ENCODE measurements at regions not wholly inside any gene's neighbourhood (a gene's known extent, or its start where the extent isn't known, plus 50 kb on each side); places are given as distances from the start of the nearest gene placed in this dataset.

- no peaks in the 10 kb centered on the region for H3K9me3 ChIP-seq (replicated peaks; ENCODE audit: control insufficient read depth, low read depth, low read length)
- no peaks in the 10 kb centered on the region for H3K4me1 ChIP-seq (ENCODE audit: control insufficient read depth, insufficient read depth, low read length)
- H3K36me3 ChIP-seq (ENCODE audit: control insufficient read depth, insufficient read depth, low read length): no peaks in the 10 kb centered on the region
- H3K27ac ChIP-seq (ENCODE audit: low read length): no peak overlapping the region
- WGBS (ENCODE audit: insufficient coverage): 70% methylated on average over 6 of the region's 10 CpGs
- H3K27me3 ChIP-seq (ENCODE audit: control insufficient read depth, insufficient read depth, low read length): peaks cover 2% of the 10 kb centered on the region
- H3K4me3 ChIP-seq (ENCODE audit: low read length): no peak overlapping the region
- no peak for DNase-seq
Measured at GRCh38 chr5:2465383-2465782, 286.1 kb downstream of the IRX2 start.

- Histone ChIP-seq H3K4me3 (ENCODE audit: low read length) (no peak overlapping the region), H3K36me3 (ENCODE audit: control insufficient read depth, insufficient read depth, low read length) (no peaks in the 10 kb centered on the region), H3K9me3 (replicated peaks; ENCODE audit: control insufficient read depth, low read depth, low read length) (no peaks in the 10 kb centered on the region), H3K27me3 (ENCODE audit: control insufficient read depth, insufficient read depth, low read length) (peaks cover 2% of the 10 kb centered on the region), H3K27ac (ENCODE audit: low read length) (no peak overlapping the region), H3K4me1 (ENCODE audit: control insufficient read depth, insufficient read depth, low read length) (peaks cover 3% of the 10 kb centered on the region)
- DNase-seq: no peak
- 79% methylated on average over 9 of the region's 9 CpGs for WGBS (ENCODE audit: insufficient coverage)
Measured at GRCh38 chr5:2464141-2464540, 287.3 kb downstream of the IRX2 start.

GRCh38 chr5:2461701-2462691, 289.5 kb downstream of the IRX2 start:
- no peak overlapping the region for H3K27ac ChIP-seq (ENCODE audit: low read length)

GRCh38 chr5:2460098-2460497, 291.4 kb downstream of the IRX2 start:
- Histone ChIP-seq H3K27ac (ENCODE audit: low read length) (no peak overlapping the region), H3K36me3 (ENCODE audit: control insufficient read depth, insufficient read depth, low read length) (no peaks in the 10 kb centered on the region), H3K4me3 (ENCODE audit: low read length) (no peak overlapping the region), H3K9me3 (replicated peaks; ENCODE audit: control insufficient read depth, low read depth, low read length) (no peaks in the 10 kb centered on the region), H3K4me1 (ENCODE audit: control insufficient read depth, insufficient read depth, low read length) (peaks cover 3% of the 10 kb centered on the region), H3K27me3 (ENCODE audit: control insufficient read depth, insufficient read depth, low read length) (no peaks in the 10 kb centered on the region)
- no peak for DNase-seq
- 83% methylated on average over 2 of the region's 3 CpGs for WGBS (ENCODE audit: insufficient coverage)

More at GRCh38 chr5:2461701-2462691, 289.5 kb downstream of the IRX2 start:
- Histone ChIP-seq H3K27me3 (ENCODE audit: control insufficient read depth, insufficient read depth, low read length) (no peaks in the 10 kb centered on the region), H3K36me3 (ENCODE audit: control insufficient read depth, insufficient read depth, low read length) (no peaks in the 10 kb centered on the region), H3K4me1 (ENCODE audit: control insufficient read depth, insufficient read depth, low read length) (peaks cover 3% of the 10 kb centered on the region), H3K9me3 (replicated peaks; ENCODE audit: control insufficient read depth, low read depth, low read length) (no peaks in the 10 kb centered on the region), H3K4me3 (ENCODE audit: low read length) (no peak overlapping the region)
- DNase-seq: no peak
- 73% methylated on average over 18 of the region's 23 CpGs for WGBS (ENCODE audit: insufficient coverage)

GRCh38 chr5:2459251-2459650, 292.2 kb downstream of the IRX2 start:
- H3K27ac ChIP-seq (ENCODE audit: low read length): no peak overlapping the region
- no peaks in the 10 kb centered on the region for H3K9me3 ChIP-seq (replicated peaks; ENCODE audit: control insufficient read depth, low read depth, low read length)
- H3K4me1 ChIP-seq (ENCODE audit: control insufficient read depth, insufficient read depth, low read length): peaks cover 3% of the 10 kb centered on the region
- H3K27me3 ChIP-seq (ENCODE audit: control insufficient read depth, insufficient read depth, low read length): no peaks in the 10 kb centered on the region
- no peaks in the 10 kb centered on the region for H3K36me3 ChIP-seq (ENCODE audit: control insufficient read depth, insufficient read depth, low read length)
- WGBS (ENCODE audit: insufficient coverage): 13% methylated on average over 1 of the region's 2 CpGs
- peak; percentile 48 for DNase-seq
- no peak overlapping the region for H3K4me3 ChIP-seq (ENCODE audit: low read length)

GRCh38 chr5:2455878-2456277, 295.6 kb downstream of the IRX2 start:
- H3K27me3 ChIP-seq (ENCODE audit: control insufficient read depth, insufficient read depth, low read length): no peaks in the 10 kb centered on the region
- H3K9me3 ChIP-seq (replicated peaks; ENCODE audit: control insufficient read depth, low read depth, low read length): no peaks in the 10 kb centered on the region
- H3K36me3 ChIP-seq (ENCODE audit: control insufficient read depth, insufficient read depth, low read length): no peaks in the 10 kb centered on the region
- no peak overlapping the region for H3K27ac ChIP-seq (ENCODE audit: low read length)
- no peak overlapping the region for H3K4me3 ChIP-seq (ENCODE audit: low read length)
- no CpG with 5 or more reads among the region's 3 CpGs for WGBS (ENCODE audit: insufficient coverage)
- peaks cover 6% of the 10 kb centered on the region for H3K4me1 ChIP-seq (ENCODE audit: control insufficient read depth, insufficient read depth, low read length)
- no peak for DNase-seq

GRCh38 chr5:2454876-2455275, 296.6 kb downstream of the IRX2 start:
- H3K9me3 ChIP-seq (replicated peaks; ENCODE audit: control insufficient read depth, low read depth, low read length): no peaks in the 10 kb centered on the region
- H3K4me1 ChIP-seq (ENCODE audit: control insufficient read depth, insufficient read depth, low read length): peaks cover 5% of the 10 kb centered on the region
- WGBS (ENCODE audit: insufficient coverage): 38% methylated on average over 5 of the region's 5 CpGs
- H3K27me3 ChIP-seq (ENCODE audit: control insufficient read depth, insufficient read depth, low read length): no peaks in the 10 kb centered on the region
- peak; percentile 61 for DNase-seq
- H3K27ac ChIP-seq (ENCODE audit: low read length): no peak overlapping the region
- H3K4me3 ChIP-seq (ENCODE audit: low read length): no peak overlapping the region
- no peaks in the 10 kb centered on the region for H3K36me3 ChIP-seq (ENCODE audit: control insufficient read depth, insufficient read depth, low read length)

GRCh38 chr5:2453781-2454180, 297.7 kb downstream of the IRX2 start:
- DNase-seq: peak; percentile 79
- Histone ChIP-seq H3K4me3 (ENCODE audit: low read length) (no peak overlapping the region), H3K27me3 (ENCODE audit: control insufficient read depth, insufficient read depth, low read length) (no peaks in the 10 kb centered on the region), H3K27ac (ENCODE audit: low read length) (no peak overlapping the region), H3K9me3 (replicated peaks; ENCODE audit: control insufficient read depth, low read depth, low read length) (no peaks in the 10 kb centered on the region), H3K4me1 (ENCODE audit: control insufficient read depth, insufficient read depth, low read length) (peaks cover 3% of the 10 kb centered on the region), H3K36me3 (ENCODE audit: control insufficient read depth, insufficient read depth, low read length) (no peaks in the 10 kb centered on the region)
- no CpG with 5 or more reads among the region's 3 CpGs for WGBS (ENCODE audit: insufficient coverage)

DNA sequence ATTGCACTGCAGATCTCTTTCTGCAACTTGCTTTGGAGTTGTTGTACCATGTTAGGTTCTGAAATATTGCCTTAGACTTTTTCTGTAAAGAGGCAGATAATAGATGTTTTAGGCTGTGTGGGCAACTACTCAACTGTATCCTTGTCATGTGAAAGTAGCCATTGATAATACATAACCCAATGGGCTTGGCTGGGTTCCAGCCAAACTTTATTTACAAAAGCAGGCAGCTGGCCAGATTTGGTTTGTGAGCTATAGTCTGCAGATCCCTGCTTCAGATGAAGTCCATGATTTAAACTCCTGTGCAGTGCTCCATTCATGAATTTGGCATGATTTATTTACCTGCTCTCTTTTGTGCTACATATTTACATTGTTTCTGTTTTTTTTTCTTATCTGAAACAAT, 300.4 kb downstream of the IRX2 start:
- H3K4me1 ChIP-seq (ENCODE audit: control insufficient read depth, insufficient read depth, low read length): peaks cover 3% of the 10 kb centered on the region
- H3K27ac ChIP-seq (ENCODE audit: low read length): no peak overlapping the region
- H3K9me3 ChIP-seq (replicated peaks; ENCODE audit: control insufficient read depth, low read depth, low read length): no peaks in the 10 kb centered on the region
- H3K36me3 ChIP-seq (ENCODE audit: control insufficient read depth, insufficient read depth, low read length): no peaks in the 10 kb centered on the region
- no peak for DNase-seq
- no peaks in the 10 kb centered on the region for H3K27me3 ChIP-seq (ENCODE audit: control insufficient read depth, insufficient read depth, low read length)
- no peak overlapping the region for H3K4me3 ChIP-seq (ENCODE audit: low read length)

- Histone ChIP-seq H3K9me3 (replicated peaks; ENCODE audit: control insufficient read depth, low read depth, low read length) (no peaks in the 10 kb centered on the region), H3K4me3 (ENCODE audit: low read length) (no peak overlapping the region), H3K36me3 (ENCODE audit: control insufficient read depth, insufficient read depth, low read length) (no peaks in the 10 kb centered on the region), H3K27ac (ENCODE audit: low read length) (no peak overlapping the region), H3K27me3 (ENCODE audit: control insufficient read depth, insufficient read depth, low read length) (peaks cover 2% of the 10 kb centered on the region), H3K4me1 (ENCODE audit: control insufficient read depth, insufficient read depth, low read length) (peaks cover 4% of the 10 kb centered on the region)
- DNase-seq: peak; percentile 56
- WGBS (ENCODE audit: insufficient coverage): 33% methylated on average over 24 of the region's 31 CpGs
Measured at GRCh38 chr5:2442496-2443354, 308.8 kb downstream of the IRX2 start.
